ENCODE measurements at regions not wholly inside any gene's neighbourhood (a gene's known extent, or its start where the extent isn't known, plus 50 kb on each side); places are given as distances from the start of the nearest gene placed in this dataset.

- TF ChIP-seq, protein P1, sequence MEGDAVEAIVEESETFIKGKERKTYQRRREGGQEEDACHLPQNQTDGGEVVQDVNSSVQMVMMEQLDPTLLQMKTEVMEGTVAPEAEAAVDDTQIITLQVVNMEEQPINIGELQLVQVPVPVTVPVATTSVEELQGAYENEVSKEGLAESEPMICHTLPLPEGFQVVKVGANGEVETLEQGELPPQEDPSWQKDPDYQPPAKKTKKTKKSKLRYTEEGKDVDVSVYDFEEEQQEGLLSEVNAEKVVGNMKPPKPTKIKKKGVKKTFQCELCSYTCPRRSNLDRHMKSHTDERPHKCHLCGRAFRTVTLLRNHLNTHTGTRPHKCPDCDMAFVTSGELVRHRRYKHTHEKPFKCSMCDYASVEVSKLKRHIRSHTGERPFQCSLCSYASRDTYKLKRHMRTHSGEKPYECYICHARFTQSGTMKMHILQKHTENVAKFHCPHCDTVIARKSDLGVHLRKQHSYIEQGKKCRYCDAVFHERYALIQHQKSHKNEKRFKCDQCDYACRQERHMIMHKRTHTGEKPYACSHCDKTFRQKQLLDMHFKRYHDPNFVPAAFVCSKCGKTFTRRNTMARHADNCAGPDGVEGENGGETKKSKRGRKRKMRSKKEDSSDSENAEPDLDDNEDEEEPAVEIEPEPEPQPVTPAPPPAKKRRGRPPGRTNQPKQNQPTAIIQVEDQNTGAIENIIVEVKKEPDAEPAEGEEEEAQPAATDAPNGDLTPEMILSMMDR (IDR thresholded peaks at IDR 0.05 in 4 of 5, conservative IDR thresholded peaks at IDR 0.05 in 1 of 5), result no peak
- TF ChIP-seq POLR2A (IDR thresholded peaks at IDR 0.05), result no peak
Measured at GRCh38 chr12:41899577-41899976, 245.1 kb downstream of the GXYLT1 start.

All from gastrocnemius medialis (tissue), 4 donors.